Tibial artery (tissue), 4 donors: ENCODE measurements at regions not wholly inside any gene's neighbourhood (a gene's known extent, or its start where the extent isn't known, plus 50 kb on each side); places are given as distances from the start of the nearest gene placed in this dataset.

Source experiments
- DNase-seq, 2 donors: peaks; one replicate each; pipeline ENCODE4 v3.0.0-alpha.2; 2019
- H3K27ac ChIP-seq, 2 donors: fragments of 200-600 bp; sonication (generic) in 1 of 2; 1 replicate in 1 of 2; 2 replicates in 1 of 2; pipeline ENCODE4 v1.5.1; 2018 to 2019; ENCODE audit warnings: mild to moderate bottlenecking in 1 of 2
- H3K27me3 ChIP-seq, 2 donors: fragments of 200-600 bp; sonication (generic) in 1 of 2; one replicate each; pipeline versions ENCODE4 v1.5.1 to v1.6.0; 2016 to 2019
- H3K36me3 ChIP-seq, 3 donors: fragments of 200-600 bp; sonication (generic) in 2 of 3; one replicate each; pipeline ENCODE4 v1.5.1; 2016 to 2019; ENCODE audit warnings: mild to moderate bottlenecking in 2 of 3
- H3K4me1 ChIP-seq, 4 donors: fragments of 200-600 bp; sonication (generic) in 2 of 4; 1 replicate in 3 of 4; 2 replicates in 1 of 4; pipeline ENCODE4 v1.5.1; 2016 to 2019
- H3K4me3 ChIP-seq, 2 donors: fragments of 200-600 bp; sonication (generic) in 1 of 2; 1 replicate in 1 of 2; 2 replicates in 1 of 2; pipeline ENCODE4 v1.5.1; 2018 to 2019; ENCODE audit warnings: mild to moderate bottlenecking in 2 of 2
- H3K9me3 ChIP-seq, 3 donors: fragments of 200-600 bp; sonication (generic) in 1 of 3; one replicate each; pipeline ENCODE4 v1.5.1; 2016 to 2019
- intact Hi-C: fragments of 100-400 bp; cut with DNase I; formaldehyde crosslinking; loops from one replicate; pipeline ENCODE4 v1.15.0; 2023; ENCODE audit warnings: low total_unique reads
- TF ChIP-seq, protein P1 (sequence below), 2 experiments: fragments of 200-600 bp in 1 of 2; fragments of 450-650 bp in 1 of 2; IDR thresholded peaks; one replicate each; pipeline ENCODE4 v1.5.1; 2017 to 2019; ENCODE audit warnings: antibody characterized with exemption in 2 of 2, mild to moderate bottlenecking in 1 of 2, moderate library complexity in 1 of 2

DNA sequence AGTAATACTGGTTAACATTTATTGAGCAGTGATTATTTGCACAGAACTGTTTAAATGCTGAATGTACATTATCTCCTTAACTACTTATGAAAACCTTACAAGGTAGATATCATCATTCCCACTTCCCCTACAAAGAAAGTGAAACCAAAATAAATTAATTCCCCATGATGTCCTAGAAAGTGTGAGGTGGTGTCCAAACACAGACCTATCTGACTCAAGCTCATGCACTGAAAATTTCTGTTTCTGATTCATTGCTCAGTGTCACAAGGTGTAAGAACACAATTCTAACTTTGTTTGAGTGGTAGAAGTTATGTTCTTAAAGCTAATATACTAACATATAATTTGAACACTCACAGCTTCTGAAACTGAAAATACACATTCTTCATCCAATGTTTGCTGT is 178.7 kb downstream of the MRPL39 start:
- no peaks in the 10 kb centered on the region for H3K27me3 ChIP-seq
- H3K9me3 ChIP-seq, result no peaks in the 10 kb centered on the region
- intact Hi-C loops, result no loop called here
- DNase-seq, result no peak
- H3K4me1 ChIP-seq, result no peaks in the 10 kb centered on the region
- no peaks in the 10 kb centered on the region for H3K36me3 ChIP-seq
- TF ChIP-seq, protein P1, sequence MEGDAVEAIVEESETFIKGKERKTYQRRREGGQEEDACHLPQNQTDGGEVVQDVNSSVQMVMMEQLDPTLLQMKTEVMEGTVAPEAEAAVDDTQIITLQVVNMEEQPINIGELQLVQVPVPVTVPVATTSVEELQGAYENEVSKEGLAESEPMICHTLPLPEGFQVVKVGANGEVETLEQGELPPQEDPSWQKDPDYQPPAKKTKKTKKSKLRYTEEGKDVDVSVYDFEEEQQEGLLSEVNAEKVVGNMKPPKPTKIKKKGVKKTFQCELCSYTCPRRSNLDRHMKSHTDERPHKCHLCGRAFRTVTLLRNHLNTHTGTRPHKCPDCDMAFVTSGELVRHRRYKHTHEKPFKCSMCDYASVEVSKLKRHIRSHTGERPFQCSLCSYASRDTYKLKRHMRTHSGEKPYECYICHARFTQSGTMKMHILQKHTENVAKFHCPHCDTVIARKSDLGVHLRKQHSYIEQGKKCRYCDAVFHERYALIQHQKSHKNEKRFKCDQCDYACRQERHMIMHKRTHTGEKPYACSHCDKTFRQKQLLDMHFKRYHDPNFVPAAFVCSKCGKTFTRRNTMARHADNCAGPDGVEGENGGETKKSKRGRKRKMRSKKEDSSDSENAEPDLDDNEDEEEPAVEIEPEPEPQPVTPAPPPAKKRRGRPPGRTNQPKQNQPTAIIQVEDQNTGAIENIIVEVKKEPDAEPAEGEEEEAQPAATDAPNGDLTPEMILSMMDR (IDR thresholded peaks at IDR 0.05), result no peak
- H3K4me3 ChIP-seq, result no peak overlapping the region
- no peak overlapping the region for H3K27ac ChIP-seq

DNA sequence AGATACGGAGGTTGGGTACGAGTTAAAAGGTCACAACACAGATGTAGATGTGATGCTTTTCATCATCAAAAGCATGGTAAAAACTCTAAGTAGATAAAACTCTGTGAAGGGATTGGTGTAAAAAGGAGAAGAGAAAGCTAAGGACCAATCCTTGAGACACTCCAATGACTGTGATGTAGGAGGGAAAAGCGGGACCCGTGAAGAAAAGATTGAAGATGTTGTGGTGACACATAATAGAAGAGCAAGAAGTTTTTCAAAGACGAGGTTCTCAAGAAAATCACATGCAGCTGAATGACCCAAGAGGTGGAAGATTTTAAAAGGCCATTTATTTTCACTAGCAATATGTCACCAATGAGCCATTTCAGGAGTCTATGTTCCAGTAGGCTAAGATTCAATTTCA is 179.5 kb downstream of the MRPL39 start:
- TF ChIP-seq, protein P1 (IDR thresholded peaks at IDR 0.05), result no peak
- no peaks in the 10 kb centered on the region for H3K4me1 ChIP-seq
- H3K4me3 ChIP-seq, result no peak overlapping the region
- intact Hi-C loops, result no loop called here
- H3K36me3 ChIP-seq, result no peaks in the 10 kb centered on the region
- H3K27me3 ChIP-seq, result no peaks in the 10 kb centered on the region
- H3K9me3 ChIP-seq, result no peaks in the 10 kb centered on the region
- DNase-seq, result no peak
- no peak overlapping the region for H3K27ac ChIP-seq

DNA sequence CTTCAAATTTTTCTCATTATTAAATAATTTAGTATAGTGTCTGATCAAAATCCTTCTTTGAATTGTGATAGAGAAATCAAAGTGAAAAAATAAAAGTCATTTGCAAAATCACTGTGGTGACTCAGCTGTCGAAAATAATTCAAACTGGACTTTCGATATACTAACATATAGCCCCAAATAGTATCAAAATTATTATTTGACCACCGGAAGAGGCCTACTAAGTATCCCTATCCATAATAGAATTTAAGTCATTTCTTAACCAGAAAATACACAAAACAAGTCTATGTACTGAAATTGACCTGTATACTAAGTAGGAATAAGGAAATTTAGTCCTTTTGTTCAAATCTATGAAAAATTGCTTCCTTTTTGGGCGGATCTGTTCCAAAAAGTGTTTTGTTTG is 180.7 kb downstream of the MRPL39 start:
- intact Hi-C loops, result no loop called here

DNA sequence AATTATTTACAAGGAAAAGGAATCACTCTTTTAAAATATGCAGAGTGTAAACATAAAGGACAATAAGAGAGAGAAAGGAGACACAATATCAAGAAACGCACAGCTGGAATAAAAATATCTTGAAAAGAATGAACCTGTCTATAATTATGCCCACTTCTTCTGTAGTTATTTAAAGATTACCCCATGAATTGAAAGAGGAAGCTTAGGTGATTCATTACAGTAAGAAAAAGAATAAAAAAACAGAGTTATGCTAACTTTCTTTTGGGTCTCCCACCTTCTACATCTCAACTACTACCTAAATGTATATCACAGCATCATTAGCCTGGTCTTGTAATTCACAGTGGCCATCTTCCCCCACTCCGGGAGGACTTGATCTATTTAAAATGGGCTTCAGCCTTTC is 182.1 kb downstream of the MRPL39 start:
- no peaks in the 10 kb centered on the region for H3K27me3 ChIP-seq
- H3K27ac ChIP-seq, result no peak overlapping the region
- intact Hi-C loops, result no loop called here
- TF ChIP-seq, protein P1 (IDR thresholded peaks at IDR 0.05), result no peak
- H3K4me3 ChIP-seq, result no peak overlapping the region
- H3K36me3 ChIP-seq, result no peaks in the 10 kb centered on the region
- DNase-seq, result no peak
- no peaks in the 10 kb centered on the region for H3K4me1 ChIP-seq
- H3K9me3 ChIP-seq, result no peaks in the 10 kb centered on the region

More for the DNA sequence above, 180.7 kb downstream of the MRPL39 start:
- Histone ChIP-seq H3K4me3 (no peak overlapping the region), H3K4me1 (no peaks in the 10 kb centered on the region), H3K9me3 (no peaks in the 10 kb centered on the region), H3K27me3 (no peaks in the 10 kb centered on the region), H3K36me3 (no peaks in the 10 kb centered on the region), H3K27ac (no peak overlapping the region)
- DNase-seq, result no peak
- TF ChIP-seq, protein P1 (IDR thresholded peaks at IDR 0.05), result no peak

DNA sequence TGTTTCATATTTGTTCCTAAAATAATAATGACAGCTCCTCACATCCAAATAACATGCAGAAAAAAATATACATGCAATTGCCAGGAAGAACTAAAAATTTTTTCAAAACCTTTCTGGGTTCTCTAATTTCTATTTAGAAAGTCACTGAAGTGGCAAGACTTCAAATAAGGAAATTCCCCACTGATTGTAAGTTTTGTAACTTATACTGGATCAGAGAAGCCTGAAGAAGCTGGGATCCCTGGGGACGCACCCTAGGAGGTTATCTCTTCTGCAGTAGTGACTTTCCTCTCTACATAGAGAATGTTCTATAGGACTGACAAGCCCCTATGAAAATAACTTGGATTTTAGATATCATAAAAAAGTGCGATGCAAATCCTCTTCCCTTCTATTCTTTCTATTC is 182.6 kb downstream of the MRPL39 start:
- H3K27ac ChIP-seq, result no peak overlapping the region
- no peaks in the 10 kb centered on the region for H3K4me1 ChIP-seq
- TF ChIP-seq, protein P1 (IDR thresholded peaks at IDR 0.05), result no peak
- DNase-seq, result no peak
- no peak overlapping the region for H3K4me3 ChIP-seq
- intact Hi-C loops, result no loop called here
- no peaks in the 10 kb centered on the region for H3K27me3 ChIP-seq
- H3K9me3 ChIP-seq, result no peaks in the 10 kb centered on the region
- H3K36me3 ChIP-seq, result no peaks in the 10 kb centered on the region

DNA sequence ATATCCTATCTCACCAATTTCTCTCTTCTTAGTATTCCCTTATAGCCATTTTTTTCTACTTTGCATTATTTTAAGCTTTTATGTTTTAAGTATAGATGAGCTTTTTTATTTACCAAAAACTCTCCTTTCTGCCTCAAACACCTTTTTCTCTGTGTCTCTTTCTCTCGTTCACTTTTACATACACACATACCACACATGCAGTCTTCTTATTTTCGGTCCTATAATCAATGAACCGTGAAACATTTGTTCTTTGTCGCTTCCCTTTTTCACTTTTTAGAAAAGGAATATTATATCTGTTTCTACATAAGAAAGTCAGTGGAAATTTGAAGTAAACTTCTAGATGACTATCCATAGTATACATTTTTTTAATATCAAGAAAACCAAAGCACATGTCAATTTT is 183.2 kb downstream of the MRPL39 start:
- no peak for DNase-seq
- TF ChIP-seq, protein P1 (IDR thresholded peaks at IDR 0.05), result no peak
- intact Hi-C loops, result no loop called here

More for the DNA sequence above, 183.2 kb downstream of the MRPL39 start:
- no peaks in the 10 kb centered on the region for H3K4me1 ChIP-seq
- no peaks in the 10 kb centered on the region for H3K27me3 ChIP-seq
- H3K4me3 ChIP-seq, result no peak overlapping the region
- H3K9me3 ChIP-seq, result no peaks in the 10 kb centered on the region
- no peaks in the 10 kb centered on the region for H3K36me3 ChIP-seq
- no peak overlapping the region for H3K27ac ChIP-seq
